Cortex of kidney (tissue), 1 donor: ENCODE measurements at regions not wholly inside any gene's neighbourhood (a gene's known extent, or its start where the extent isn't known, plus 50 kb on each side); places are given as distances from the start of the nearest gene placed in this dataset.

ENCODE experiments used
- DNase-seq: peaks from one replicate; lab custom pipeline; 2025; lab: John Stamatoyannopoulos, UW

- no peak for DNase-seq
These were observed 119.6 kb upstream of the SMAD3 start for GRCh38 chr15:66945842-66946241.

DNA sequence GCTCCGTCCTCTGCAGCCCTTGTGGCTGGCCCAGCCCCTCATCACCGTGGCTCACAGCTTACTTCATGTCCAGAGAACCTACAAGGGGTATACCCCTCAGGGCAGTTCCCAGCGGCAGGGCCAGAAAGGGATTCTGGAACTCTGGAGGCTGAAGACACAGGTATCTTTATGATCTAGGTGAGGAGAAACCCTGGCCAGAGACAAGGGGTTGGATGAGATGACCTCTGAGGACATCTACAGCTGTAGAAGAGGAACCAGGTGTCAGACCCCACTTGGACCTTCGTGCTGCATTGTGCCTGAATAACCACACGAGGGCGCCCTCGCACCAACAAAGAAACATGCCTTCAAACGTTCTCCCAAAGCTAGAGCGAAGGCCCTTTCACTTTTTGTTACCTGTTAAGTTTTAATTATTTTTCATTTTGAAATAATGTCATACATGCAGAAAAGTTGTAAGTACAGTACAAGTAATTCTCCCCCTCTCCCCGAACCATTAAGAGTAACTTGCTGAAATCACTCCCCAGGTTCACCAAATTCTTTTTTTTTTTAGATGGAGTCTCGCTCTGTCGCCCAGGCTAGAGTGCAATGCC, 118.7 kb upstream of the SMAD3 start:
- DNase-seq = no peak

- no peak for DNase-seq
These were observed 117.9 kb upstream of the SMAD3 start for GRCh38 chr15:66947471-66947870.

DNA sequence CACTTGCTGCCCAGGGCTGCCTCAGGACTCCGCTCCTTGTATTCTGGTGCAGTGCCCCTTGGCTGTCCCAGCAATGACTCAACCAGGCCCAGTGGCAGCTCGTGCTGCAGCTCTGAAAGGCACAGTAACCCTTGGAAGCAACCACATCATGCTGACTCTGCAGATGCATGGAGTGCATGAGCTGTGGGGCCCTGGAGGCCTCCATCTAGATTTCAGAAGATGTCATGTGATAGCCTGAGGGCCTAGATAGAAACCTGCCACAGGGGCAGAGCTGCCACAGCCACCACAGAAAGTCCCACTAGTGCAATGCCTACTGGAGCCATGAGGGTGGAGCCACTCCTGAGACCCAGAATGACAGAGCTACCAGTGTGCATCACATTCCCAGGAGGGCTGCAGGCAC, 117.1 kb upstream of the SMAD3 start:
- no peak for DNase-seq

GRCh38 chr15:66950114-66950513, 115.3 kb upstream of the SMAD3 start:
- DNase-seq = no peak

- DNase-seq = no peak
These were observed 113.7 kb upstream of the SMAD3 start for GRCh38 chr15:66951531-66952320.

GRCh38 chr15:66952756-66953522, 112.5 kb upstream of the SMAD3 start:
- DNase-seq = no peak

DNA sequence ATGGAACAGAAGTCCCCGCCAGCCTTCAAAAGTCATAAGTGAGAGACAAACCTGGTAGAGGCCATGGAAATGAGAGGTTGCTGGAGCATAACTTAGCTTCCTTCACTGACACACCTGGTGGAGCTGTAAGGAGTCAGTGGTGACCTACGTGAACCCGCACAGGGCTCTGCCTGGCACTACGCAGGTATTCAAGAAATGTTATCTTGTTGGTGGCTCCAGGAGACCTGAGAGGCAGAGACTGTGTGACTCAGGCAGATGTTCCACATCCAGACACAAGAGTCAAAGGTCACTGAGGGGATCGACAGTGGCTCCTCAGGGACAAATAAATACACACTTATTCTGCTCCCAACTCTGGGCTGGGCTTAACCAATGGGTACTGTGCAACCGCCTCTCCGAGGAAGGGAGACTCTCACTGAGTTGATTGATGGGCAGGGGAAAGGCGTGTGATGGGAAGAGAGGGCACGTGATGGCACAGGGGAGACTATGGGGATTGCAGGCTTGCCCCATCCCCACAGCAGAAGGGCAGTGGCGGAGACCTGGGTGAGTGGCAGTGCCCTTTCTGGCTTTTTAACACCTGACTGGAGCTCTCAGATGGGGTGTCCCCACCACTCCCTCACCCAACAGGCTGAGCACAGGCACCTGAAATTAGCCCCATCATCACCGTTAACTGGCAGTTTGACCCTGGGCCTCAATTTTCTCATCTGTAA, 111.7 kb upstream of the SMAD3 start:
- no peak for DNase-seq

GRCh38 chr15:66954601-66955000, 110.8 kb upstream of the SMAD3 start:
- no peak for DNase-seq

DNA sequence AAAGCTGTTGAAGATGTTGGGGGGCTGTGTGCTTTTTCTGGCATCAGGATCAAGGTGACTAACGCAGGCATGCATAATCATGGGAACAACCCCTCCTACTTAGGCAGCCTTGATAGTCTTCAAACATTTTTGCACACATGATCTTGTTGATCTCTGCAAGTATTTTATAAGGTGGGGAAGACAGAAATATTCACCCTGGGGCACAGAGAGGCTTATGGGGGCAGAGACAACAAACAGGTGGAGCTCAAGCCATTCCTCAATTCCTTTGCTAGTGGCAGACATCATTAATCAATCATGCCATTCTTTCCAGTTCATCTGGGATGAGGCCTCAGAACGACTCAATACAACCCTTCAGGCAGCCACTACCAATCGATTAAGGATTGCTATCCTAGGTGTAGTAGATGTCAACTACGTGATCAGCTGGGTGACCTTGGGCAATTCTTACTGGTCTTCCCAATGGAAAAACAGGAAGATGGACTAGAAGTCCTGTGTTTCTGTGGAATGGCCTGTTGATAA, 110.3 kb upstream of the SMAD3 start:
- no peak for DNase-seq

DNA sequence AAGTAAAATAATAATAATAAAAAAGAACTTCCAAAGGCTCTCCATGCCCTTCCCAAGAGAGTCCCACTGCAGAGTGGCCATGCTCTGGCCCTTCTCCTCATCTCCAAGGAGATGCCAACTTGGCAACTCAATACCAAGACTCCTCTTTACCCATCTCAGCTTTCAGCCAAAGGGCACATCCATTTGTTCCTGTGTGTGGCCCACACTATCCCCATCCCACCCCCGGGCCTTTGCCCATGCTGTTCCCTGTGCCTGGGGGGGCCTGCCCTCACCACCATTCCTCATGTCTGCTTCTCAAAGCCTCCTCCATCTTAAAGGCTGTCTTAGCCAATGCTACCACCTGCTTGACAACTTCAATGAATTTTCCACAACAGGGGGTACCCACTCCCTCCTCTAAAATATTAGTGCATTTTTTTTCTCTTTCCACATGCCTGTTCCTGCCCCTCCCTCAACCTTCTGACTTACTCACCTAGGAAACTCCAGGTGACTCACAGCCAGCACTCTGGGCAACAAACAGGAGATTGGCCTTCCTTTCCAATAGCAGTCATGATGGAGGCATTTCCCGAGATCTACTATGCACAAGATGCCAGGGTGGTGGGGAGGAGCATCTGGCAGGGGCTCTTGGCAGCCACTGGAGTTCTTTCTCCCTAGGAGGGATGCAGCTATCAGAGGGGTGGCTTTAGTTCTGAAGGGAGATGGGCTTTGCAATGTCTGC, 109.4 kb upstream of the SMAD3 start:
- DNase-seq = no peak

DNA sequence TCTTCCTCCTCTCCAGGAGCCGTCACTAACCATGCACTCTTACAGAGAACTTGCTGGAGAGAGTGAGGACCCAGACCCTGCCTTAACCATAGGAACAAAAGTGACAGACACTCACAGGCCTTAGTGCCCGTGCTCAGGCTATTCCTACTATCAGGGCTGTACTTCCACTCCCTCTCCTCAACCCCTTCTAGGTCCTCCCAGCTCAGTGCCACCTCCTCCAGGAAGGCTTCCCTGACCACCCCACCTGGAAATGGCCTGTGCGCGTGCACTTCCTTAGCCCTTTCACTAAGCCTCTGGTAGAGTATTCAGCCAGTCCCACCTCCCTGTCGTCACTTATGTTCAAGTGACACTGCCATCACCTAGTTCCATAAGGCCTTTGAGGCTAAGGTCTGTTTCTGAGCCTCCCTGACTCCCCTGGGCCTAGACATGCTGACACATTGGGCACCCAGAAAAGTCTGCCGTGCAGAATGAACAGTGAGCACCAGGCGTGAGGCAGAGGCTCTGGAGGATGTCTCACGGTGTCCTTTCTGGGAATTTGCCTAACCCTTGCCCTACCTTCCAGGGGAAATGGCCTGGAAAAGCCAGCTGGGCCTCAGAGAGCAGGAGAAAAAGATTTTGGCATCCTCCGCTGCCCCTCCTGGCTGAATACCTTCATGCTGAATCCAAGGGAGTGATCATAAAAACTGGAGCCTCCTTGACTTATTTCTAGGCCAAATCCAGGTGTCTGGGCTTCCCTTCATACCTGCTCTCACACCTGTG, 108.6 kb upstream of the SMAD3 start:
- no peak for DNase-seq

GRCh38 chr15:66957431-66957720, 108.0 kb upstream of the SMAD3 start:
- no peak for DNase-seq

GRCh38 chr15:66959066-66959465, 106.3 kb upstream of the SMAD3 start:
- no peak for DNase-seq

GRCh38 chr15:66959875-66960274, 105.5 kb upstream of the SMAD3 start:
- DNase-seq = no peak

GRCh38 chr15:66960519-66960918, 104.9 kb upstream of the SMAD3 start:
- no peak for DNase-seq

- DNase-seq = no peak
These were observed 104.0 kb upstream of the SMAD3 start for GRCh38 chr15:66961407-66961884.

GRCh38 chr15:66961901-66962300, 103.5 kb upstream of the SMAD3 start:
- DNase-seq = no peak

GRCh38 chr15:66962522-66962921, 102.9 kb upstream of the SMAD3 start:
- no peak for DNase-seq

GRCh38 chr15:66963084-66963483, 102.3 kb upstream of the SMAD3 start:
- no peak for DNase-seq

- no peak for DNase-seq
These were observed 101.7 kb upstream of the SMAD3 start for GRCh38 chr15:66963710-66964109.
